ENCODE measurements at regions not wholly inside any gene's neighbourhood (a gene's known extent, or its start where the extent isn't known, plus 50 kb on each side); places are given as distances from the start of the nearest gene placed in this dataset.

GRCh38 chr1:218066332-218066731, 218.8 kb upstream of the RRP15 start:
- Histone ChIP-seq H2AFZ (ENCODE audit: control insufficient read depth, low read depth, low read length) (no peak overlapping the region), H3K4me1 (ENCODE audit: control insufficient read depth, insufficient read depth, low read length) (no peaks in the 10 kb centered on the region), H4K20me1 (ENCODE audit: control insufficient read depth, insufficient read depth) (no peaks in the 10 kb centered on the region), H3K9ac (ENCODE audit: control insufficient read depth, insufficient read depth, low read length) (no peak overlapping the region), H3K27ac (ENCODE audit: control insufficient read depth, insufficient read depth) (no peak overlapping the region), H3K4me2 (ENCODE audit: control insufficient read depth, insufficient read depth) (no peak overlapping the region), H3K36me3 (ENCODE audit: control insufficient read depth in 2 of 2, insufficient read depth in 2 of 2, low read length in 1 of 2) (no peaks in the 10 kb centered on the region), H3K9me3 (replicated peaks; ENCODE audit: control insufficient read depth, insufficient read depth, low read length) (no peaks in the 10 kb centered on the region), H3K4me3 (no peak overlapping the region), H3K79me2 (ENCODE audit: control insufficient read depth, insufficient read depth, low read length) (no peaks in the 10 kb centered on the region), H3K27me3 (replicated peaks in 1 of 2; ENCODE audit: control insufficient read depth in 2 of 2, insufficient read depth in 2 of 2, low read length in 1 of 2) (no peaks in the 10 kb centered on the region; a peak in 1 of 4 replicates)
- no peak for TF ChIP-seq ZNF207 (IDR thresholded peaks at IDR 0.05; ENCODE audit: borderline replicate concordance)
- no peak for TF ChIP-seq MEF2A (IDR thresholded peaks at IDR 0.05; ENCODE audit: insufficient read depth, low read depth, low read length)
- no peak for TF ChIP-seq IKZF1 (conservative IDR thresholded peaks at IDR 0.05)
- no peak for TF ChIP-seq POLR2AphosphoS5 (IDR thresholded peaks at IDR 0.05; ENCODE audit: low read length)
- no peak for TF ChIP-seq ZNF24 (IDR thresholded peaks at IDR 0.05)
- no peak for TF ChIP-seq GATAD2B (conservative IDR thresholded peaks at IDR 0.05; ENCODE audit: low read depth)
- no peak for TF ChIP-seq ASH2L (IDR thresholded peaks at IDR 0.05; ENCODE audit: borderline replicate concordance, low read depth)
- no peak for TF ChIP-seq FOS (IDR thresholded peaks at IDR 0.05; ENCODE audit: borderline replicate concordance, extremely low read depth, insufficient read length)
- TF ChIP-seq BCL11A (IDR thresholded peaks at IDR 0.05; ENCODE audit: low read depth, low read length): no peak
- no peak for TF ChIP-seq NKRF (conservative IDR thresholded peaks at IDR 0.05)
- TF ChIP-seq ZNF384 (IDR thresholded peaks at IDR 0.05; ENCODE audit: borderline replicate concordance, low read depth, low read length): no peak
- TF ChIP-seq MYB (IDR thresholded peaks at IDR 0.05; ENCODE audit: borderline replicate concordance, low read depth, low read length): no peak
- TF ChIP-seq IRF5 (IDR thresholded peaks at IDR 0.05; ENCODE audit: borderline replicate concordance): no peak
- no peak for TF ChIP-seq ZBED1 (IDR thresholded peaks at IDR 0.05; ENCODE audit: borderline replicate concordance)
- TF ChIP-seq NBN (IDR thresholded peaks at IDR 0.05): no peak
- no peak for TF ChIP-seq NFIC (IDR thresholded peaks at IDR 0.05; ENCODE audit: low read depth, low read length)
- BruUV-seq (replicated peaks): no TSS peak
- WGBS (ENCODE audit: insufficient coverage, insufficient replicate concordance, low lambda C conversion rate, missing lambda C conversion rate): 14% methylated on average over 3 of the region's 3 CpGs
- FAIRE-seq (no peak), ATAC-seq (no peak), DNase-seq (ENCODE audit: low read depth, low spot score) (no peak)
- ChIA-PET RAD21 (ENCODE audit: unreplicated experiment) (no interaction called here), POLR2A (no interaction called here), SMC1A (ENCODE audit: uncharacterized antibody, unreplicated experiment) (no interaction called here), CTCF (no interaction called here)
- in situ Hi-C loops (cut with MboI) (no loop called here), intact Hi-C loops (cut with micrococcal nuclease; ENCODE audit: unreplicated experiment) (no loop called here)
